Neural crest cell (in vitro differentiated cells): ENCODE measurements at regions not wholly inside any gene's neighbourhood (a gene's known extent, or its start where the extent isn't known, plus 50 kb on each side); places are given as distances from the start of the nearest gene placed in this dataset.

ENCODE experiments used
- DNase-seq: peaks from one replicate; pipeline ENCODE4 v3.0.0; 2021; ENCODE audit warnings: low read depth, mixed read lengths, low spot score
- H3K27ac Mint-ChIP-seq: one replicate; pipeline ENCODE4 v1.8.0; 2021; ENCODE audit warnings: mild to moderate bottlenecking, mixed read lengths; ENCODE audit not compliant: unreplicated experiment
- H3K27me3 Mint-ChIP-seq: 2 replicates; pipeline ENCODE4 v1.8.0; 2021; ENCODE audit warnings: low read depth, mild to moderate bottlenecking, mixed read lengths
- H3K36me3 Mint-ChIP-seq: 2 replicates; pipeline ENCODE4 v1.8.0; 2021; ENCODE audit warnings: low read depth, mild to moderate bottlenecking, mixed read lengths
- H3K4me1 Mint-ChIP-seq: 2 replicates; pipeline ENCODE4 v1.8.0; 2021; ENCODE audit warnings: mixed read lengths
- H3K4me3 Mint-ChIP-seq: one replicate; pipeline ENCODE4 v1.8.0; 2021; ENCODE audit warnings: mild to moderate bottlenecking, mixed read lengths
- H3K9me3 Mint-ChIP-seq: 2 replicates; pipeline ENCODE4 v1.8.0; 2021; ENCODE audit warnings: mixed read lengths
- TF ChIP-seq, protein P1 (sequence below): fragments of 200-600 bp; sonication (generic); conservative IDR thresholded peaks from 2 replicates; pipeline ENCODE4 v1.5.0; 2021; ENCODE audit warnings: antibody characterized with exemption, mild to moderate bottlenecking

DNA sequence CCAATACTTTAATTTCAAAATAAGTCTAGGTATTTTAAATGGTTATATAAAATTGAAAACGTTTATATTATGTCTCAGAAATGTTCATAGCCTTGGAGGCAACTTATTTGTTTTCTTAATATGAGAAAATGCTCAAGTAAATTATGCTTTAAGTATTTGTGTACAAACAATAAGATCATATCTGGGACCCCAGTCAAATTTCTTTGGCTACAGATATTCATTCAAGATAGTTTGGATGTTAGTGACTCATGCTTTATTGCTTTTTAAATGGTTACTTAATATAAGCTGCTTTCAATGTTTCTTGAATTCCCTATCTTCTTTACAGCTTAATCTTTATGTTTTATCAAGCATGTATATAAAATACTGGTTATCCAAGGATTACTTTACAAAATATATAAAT, 291.3 kb downstream of the KCNC2 start:
- TF ChIP-seq, protein P1, sequence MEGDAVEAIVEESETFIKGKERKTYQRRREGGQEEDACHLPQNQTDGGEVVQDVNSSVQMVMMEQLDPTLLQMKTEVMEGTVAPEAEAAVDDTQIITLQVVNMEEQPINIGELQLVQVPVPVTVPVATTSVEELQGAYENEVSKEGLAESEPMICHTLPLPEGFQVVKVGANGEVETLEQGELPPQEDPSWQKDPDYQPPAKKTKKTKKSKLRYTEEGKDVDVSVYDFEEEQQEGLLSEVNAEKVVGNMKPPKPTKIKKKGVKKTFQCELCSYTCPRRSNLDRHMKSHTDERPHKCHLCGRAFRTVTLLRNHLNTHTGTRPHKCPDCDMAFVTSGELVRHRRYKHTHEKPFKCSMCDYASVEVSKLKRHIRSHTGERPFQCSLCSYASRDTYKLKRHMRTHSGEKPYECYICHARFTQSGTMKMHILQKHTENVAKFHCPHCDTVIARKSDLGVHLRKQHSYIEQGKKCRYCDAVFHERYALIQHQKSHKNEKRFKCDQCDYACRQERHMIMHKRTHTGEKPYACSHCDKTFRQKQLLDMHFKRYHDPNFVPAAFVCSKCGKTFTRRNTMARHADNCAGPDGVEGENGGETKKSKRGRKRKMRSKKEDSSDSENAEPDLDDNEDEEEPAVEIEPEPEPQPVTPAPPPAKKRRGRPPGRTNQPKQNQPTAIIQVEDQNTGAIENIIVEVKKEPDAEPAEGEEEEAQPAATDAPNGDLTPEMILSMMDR = no peak
- DNase-seq = no peak
- Mint-ChIP-seq H3K27ac (no peak overlapping the region), H3K9me3 (no peaks in the 10 kb centered on the region), H3K4me1 (no peaks in the 10 kb centered on the region), H3K36me3 (no peaks in the 10 kb centered on the region), H3K4me3 (no peak overlapping the region), H3K27me3 (no peaks in the 10 kb centered on the region)

DNA sequence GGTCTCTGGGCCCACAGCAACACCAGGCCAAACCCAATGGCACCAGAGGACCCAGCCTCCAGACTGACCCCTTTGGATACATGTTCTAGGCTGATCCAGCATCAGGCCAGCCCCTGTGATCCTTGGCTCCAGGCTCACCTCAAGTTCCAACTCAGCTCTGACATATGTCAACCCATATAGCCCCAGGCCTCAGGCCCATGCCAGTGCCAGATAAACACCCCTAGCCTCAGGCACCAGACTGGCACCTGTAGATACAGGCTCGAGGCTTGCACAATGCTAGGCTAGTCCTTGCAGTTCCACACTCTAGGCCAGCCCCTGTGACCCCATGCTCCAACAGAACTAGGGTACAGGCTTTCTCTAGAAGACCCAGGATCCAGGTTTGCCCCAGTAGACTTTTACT, 287.5 kb downstream of the KCNC2 start:
- no peak overlapping the region for H3K27ac Mint-ChIP-seq
- H3K27me3 Mint-ChIP-seq = no peaks in the 10 kb centered on the region
- TF ChIP-seq, protein P1 = no peak
- no peaks in the 10 kb centered on the region for H3K36me3 Mint-ChIP-seq
- no peaks in the 10 kb centered on the region for H3K4me1 Mint-ChIP-seq
- H3K9me3 Mint-ChIP-seq = peaks cover 9% of the 10 kb centered on the region
- H3K4me3 Mint-ChIP-seq = no peak overlapping the region
- no peak for DNase-seq

DNA sequence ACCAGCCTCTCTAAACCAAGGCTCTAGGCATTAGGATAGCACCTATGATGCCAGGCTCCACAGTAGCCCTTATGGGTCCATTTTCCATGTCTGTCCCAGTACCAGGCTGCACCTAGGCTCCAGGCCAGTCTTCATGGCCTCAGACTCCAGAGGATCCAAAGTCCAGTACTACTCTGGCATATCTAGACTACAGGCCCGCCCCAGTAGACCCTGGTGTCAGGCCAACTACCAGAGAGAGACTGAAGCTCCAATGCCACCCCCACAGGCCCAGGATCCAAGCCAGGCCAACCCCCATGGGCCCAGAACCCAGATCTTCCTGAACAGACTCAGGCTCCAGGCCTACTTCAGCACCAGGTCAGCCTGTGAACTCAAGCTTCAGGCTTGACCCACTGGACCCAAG, 287.0 kb downstream of the KCNC2 start:
- TF ChIP-seq, protein P1 = no peak
- DNase-seq = no peak
- Mint-ChIP-seq H3K36me3 (no peaks in the 10 kb centered on the region), H3K27me3 (no peaks in the 10 kb centered on the region), H3K9me3 (peaks cover 12% of the 10 kb centered on the region), H3K4me1 (no peaks in the 10 kb centered on the region), H3K27ac (no peak overlapping the region), H3K4me3 (no peak overlapping the region)

DNA sequence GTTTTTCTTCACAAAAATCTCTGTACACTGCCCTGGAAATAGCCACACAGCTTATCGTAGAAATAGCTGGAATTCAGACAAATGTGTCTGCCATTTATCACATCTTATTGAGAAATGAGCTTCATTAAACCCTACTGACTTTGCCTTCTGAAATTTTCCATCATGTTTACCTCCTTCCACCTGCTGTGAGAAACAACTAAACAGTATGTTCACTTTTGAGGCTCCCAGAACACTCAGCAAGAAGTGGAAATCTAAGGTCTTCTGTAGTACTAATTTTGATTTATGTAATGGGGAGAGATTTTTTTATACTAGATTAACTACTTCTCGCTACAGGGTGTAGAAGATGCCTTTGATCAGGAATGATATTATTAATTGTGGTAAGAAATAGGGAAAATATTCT, 268.0 kb downstream of the KCNC2 start:
- TF ChIP-seq, protein P1 = no peak
- H3K9me3 Mint-ChIP-seq = no peaks in the 10 kb centered on the region
- H3K36me3 Mint-ChIP-seq = no peaks in the 10 kb centered on the region
- no peak overlapping the region for H3K27ac Mint-ChIP-seq
- H3K27me3 Mint-ChIP-seq = no peaks in the 10 kb centered on the region
- no peaks in the 10 kb centered on the region for H3K4me1 Mint-ChIP-seq
- H3K4me3 Mint-ChIP-seq = no peak overlapping the region
- no peak for DNase-seq

DNA sequence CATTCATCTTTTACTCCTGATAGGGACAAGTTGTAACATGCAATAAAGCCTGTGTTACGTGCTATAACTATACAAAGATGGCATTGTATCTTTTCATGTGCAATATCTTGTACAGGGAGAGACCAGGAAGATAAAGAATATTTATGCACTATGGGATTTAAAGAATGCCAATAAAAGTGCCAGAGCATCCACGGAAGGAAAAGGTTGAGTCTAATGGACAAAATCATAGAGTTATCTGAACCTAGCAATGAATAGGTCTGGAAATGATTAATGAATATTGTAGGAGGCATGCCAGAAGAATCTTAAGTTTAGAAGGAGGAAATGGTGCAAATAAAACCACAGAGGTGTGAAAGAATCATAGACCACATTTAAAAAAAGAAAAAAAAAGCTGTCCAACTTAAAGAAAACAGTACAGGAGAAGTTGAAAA, 263.9 kb downstream of the KCNC2 start:
- Mint-ChIP-seq H3K27me3 (no peaks in the 10 kb centered on the region), H3K27ac (no peak overlapping the region), H3K4me1 (no peaks in the 10 kb centered on the region), H3K36me3 (no peaks in the 10 kb centered on the region), H3K4me3 (no peak overlapping the region), H3K9me3 (peaks cover 3% of the 10 kb centered on the region)
- TF ChIP-seq, protein P1 = no peak
- no peak for DNase-seq

DNA sequence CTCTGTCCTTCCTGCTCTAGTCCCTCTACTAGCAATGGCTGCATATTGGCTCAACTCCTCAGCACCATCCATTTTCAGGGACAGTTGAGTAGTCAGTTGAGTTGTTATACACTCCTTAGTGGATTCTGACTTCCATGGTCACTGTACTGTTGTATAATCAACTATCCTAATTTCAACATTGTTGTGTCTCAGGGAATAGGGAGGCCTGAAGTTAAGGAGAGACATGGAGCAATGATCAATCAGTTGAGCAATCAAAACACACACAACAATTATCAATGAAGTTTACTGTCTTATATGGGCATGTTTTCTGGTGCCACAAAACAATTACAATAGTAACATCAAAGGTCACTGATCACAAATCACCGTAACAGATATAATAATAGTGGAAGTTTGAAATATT, 255.9 kb downstream of the KCNC2 start:
- Mint-ChIP-seq H3K27me3 (no peaks in the 10 kb centered on the region), H3K4me1 (no peaks in the 10 kb centered on the region), H3K4me3 (no peak overlapping the region), H3K27ac (no peak overlapping the region), H3K9me3 (peaks cover 9% of the 10 kb centered on the region), H3K36me3 (no peaks in the 10 kb centered on the region)
- no peak for DNase-seq
- TF ChIP-seq, protein P1 = no peak
